ENCODE measurements at regions not wholly inside any gene's neighbourhood (a gene's known extent, or its start where the extent isn't known, plus 50 kb on each side); places are given as distances from the start of the nearest gene placed in this dataset.

- DNase-seq (ENCODE audit: low read depth): peak; percentile 82
- no peak overlapping the region for H3K4me3 ChIP-seq (ENCODE audit: low read depth, low read length)
- TF ChIP-seq CTCF (IDR thresholded peaks at IDR 0.05; ENCODE audit: insufficient read depth, low read depth, low read length): no peak
Observed at GRCh38 chr13:37443538-37443937, 155.0 kb downstream of the POSTN start.

- DNase-seq (ENCODE audit: low read depth): peak; percentile 52
- no peak for TF ChIP-seq CTCF (IDR thresholded peaks at IDR 0.05; ENCODE audit: insufficient read depth, low read depth, low read length)
- H3K4me3 ChIP-seq (ENCODE audit: low read depth, low read length): no peak overlapping the region
Observed at GRCh38 chr13:37442996-37443395, 155.6 kb downstream of the POSTN start.

- no peak for TF ChIP-seq CTCF (IDR thresholded peaks at IDR 0.05; ENCODE audit: insufficient read depth, low read depth, low read length)
- no peak overlapping the region for H3K4me3 ChIP-seq (ENCODE audit: low read depth, low read length)
- DNase-seq (ENCODE audit: low read depth): peak; percentile 53
Observed at GRCh38 chr13:37435881-37436280, 162.7 kb downstream of the POSTN start.

GRCh38 chr13:37433086-37433485 lies 165.5 kb downstream of the POSTN start:
- H3K4me3 ChIP-seq (ENCODE audit: low read depth, low read length): no peak overlapping the region
- TF ChIP-seq CTCF (IDR thresholded peaks at IDR 0.05; ENCODE audit: insufficient read depth, low read depth, low read length): no peak
- DNase-seq (ENCODE audit: low read depth): no peak

GRCh38 chr13:37429976-37430375 lies 168.6 kb downstream of the POSTN start:
- DNase-seq (ENCODE audit: low read depth): peak; percentile 80
- no peak for TF ChIP-seq CTCF (IDR thresholded peaks at IDR 0.05; ENCODE audit: insufficient read depth, low read depth, low read length)
- H3K4me3 ChIP-seq (ENCODE audit: low read depth, low read length): no peak overlapping the region

GRCh38 chr13:37427843-37428494 lies 170.6 kb downstream of the POSTN start:
- TF ChIP-seq CTCF (IDR thresholded peaks at IDR 0.05; ENCODE audit: insufficient read depth, low read depth, low read length): no peak
- no peak for DNase-seq (ENCODE audit: low read depth)
- no peak overlapping the region for H3K4me3 ChIP-seq (ENCODE audit: low read depth, low read length)

- peak; percentile 50 for DNase-seq (ENCODE audit: low read depth)
- TF ChIP-seq CTCF (IDR thresholded peaks at IDR 0.05; ENCODE audit: insufficient read depth, low read depth, low read length): no peak
- no peak overlapping the region for H3K4me3 ChIP-seq (ENCODE audit: low read depth, low read length)
Observed at GRCh38 chr13:37418490-37418889, 180.1 kb downstream of the POSTN start.
